ENCODE measurements at regions not wholly inside any gene's neighbourhood (a gene's known extent, or its start where the extent isn't known, plus 50 kb on each side); places are given as distances from the start of the nearest gene placed in this dataset.
A peak's percentile ranks its signal among the peaks of the same experiment; 100 is the strongest.

DNA sequence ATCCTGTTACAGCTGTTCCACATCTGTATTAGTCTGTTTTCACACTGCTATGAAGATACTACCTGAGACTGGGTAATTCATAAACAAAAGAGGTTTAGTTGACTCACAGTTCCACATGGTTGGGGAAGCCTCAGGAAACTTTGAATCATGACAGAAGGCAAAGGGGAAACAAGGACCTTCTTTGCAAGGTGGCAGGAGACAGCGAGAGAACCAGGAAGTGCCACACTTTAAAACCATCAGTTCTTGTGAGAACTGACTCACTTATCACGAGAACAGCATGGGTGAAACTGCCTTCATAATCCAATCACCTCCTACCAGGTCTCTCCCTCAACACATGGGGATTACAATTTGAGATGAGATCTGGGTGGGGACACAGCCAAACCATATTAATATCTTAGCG lies 110.3 kb upstream of the TRABD2B start:
- H3K27me3 Mint-ChIP-seq, result peaks cover 28% of the 10 kb centered on the region
- no peak overlapping the region for H3K4me3 Mint-ChIP-seq
- H3K36me3 Mint-ChIP-seq, result no peaks in the 10 kb centered on the region
- H3K27ac Mint-ChIP-seq, result peak overlapping the region; percentile 58
- H3K9me3 Mint-ChIP-seq, result no peaks in the 10 kb centered on the region
- H3K4me1 Mint-ChIP-seq (ENCODE audit: unreplicated experiment), result peaks cover 4% of the 10 kb centered on the region
- no peak for DNase-seq (ENCODE audit: extremely low spot score, unreplicated experiment)
- TF ChIP-seq, protein P1, sequence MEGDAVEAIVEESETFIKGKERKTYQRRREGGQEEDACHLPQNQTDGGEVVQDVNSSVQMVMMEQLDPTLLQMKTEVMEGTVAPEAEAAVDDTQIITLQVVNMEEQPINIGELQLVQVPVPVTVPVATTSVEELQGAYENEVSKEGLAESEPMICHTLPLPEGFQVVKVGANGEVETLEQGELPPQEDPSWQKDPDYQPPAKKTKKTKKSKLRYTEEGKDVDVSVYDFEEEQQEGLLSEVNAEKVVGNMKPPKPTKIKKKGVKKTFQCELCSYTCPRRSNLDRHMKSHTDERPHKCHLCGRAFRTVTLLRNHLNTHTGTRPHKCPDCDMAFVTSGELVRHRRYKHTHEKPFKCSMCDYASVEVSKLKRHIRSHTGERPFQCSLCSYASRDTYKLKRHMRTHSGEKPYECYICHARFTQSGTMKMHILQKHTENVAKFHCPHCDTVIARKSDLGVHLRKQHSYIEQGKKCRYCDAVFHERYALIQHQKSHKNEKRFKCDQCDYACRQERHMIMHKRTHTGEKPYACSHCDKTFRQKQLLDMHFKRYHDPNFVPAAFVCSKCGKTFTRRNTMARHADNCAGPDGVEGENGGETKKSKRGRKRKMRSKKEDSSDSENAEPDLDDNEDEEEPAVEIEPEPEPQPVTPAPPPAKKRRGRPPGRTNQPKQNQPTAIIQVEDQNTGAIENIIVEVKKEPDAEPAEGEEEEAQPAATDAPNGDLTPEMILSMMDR (conservative IDR thresholded peaks at IDR 0.05), result no peak

DNA sequence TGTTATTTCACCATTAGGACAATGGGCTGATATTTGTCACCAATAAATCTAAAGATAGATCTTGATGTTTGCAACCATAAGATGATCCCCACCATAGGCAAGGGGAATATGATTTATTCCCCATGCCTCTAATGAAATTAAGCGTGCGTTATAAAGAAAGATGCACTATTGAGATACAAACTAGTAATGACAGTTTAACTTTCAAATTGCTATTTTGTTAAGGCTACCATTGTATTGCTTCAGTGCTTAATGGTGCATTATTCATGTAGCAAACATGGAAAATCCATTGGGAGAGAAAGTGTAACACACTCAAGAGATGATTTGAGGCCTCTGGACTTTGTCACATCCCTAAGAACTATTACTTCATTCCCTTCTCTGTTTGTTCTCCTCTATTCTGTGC lies 108.9 kb upstream of the TRABD2B start:
- TF ChIP-seq, protein P1 (conservative IDR thresholded peaks at IDR 0.05), result no peak
- Mint-ChIP-seq H3K9me3 (no peaks in the 10 kb centered on the region), H3K36me3 (no peaks in the 10 kb centered on the region), H3K27me3 (peaks cover 28% of the 10 kb centered on the region), H3K4me3 (no peak overlapping the region), H3K4me1 (ENCODE audit: unreplicated experiment) (peaks cover 4% of the 10 kb centered on the region), H3K27ac (no peak overlapping the region)
- DNase-seq (ENCODE audit: extremely low spot score, unreplicated experiment), result no peak

DNA sequence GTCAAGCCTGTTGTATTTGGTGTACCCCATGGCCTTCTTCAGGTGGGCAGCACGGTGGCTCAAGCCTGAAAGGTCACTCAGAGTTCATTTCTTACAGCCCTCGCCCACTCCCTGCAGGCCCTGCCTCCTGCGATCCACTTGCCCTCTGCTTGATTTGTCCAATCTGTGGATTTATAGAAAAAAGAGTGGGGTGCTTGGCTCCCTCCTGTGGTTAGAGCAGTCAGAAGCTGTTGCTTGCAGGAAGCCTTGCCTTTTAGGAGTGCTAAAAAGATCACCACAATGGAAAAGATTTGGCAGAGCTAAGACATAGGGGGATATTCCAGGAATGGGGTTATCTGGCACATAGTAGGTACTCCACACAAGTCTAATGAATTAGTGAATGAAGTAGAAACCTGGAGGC lies 108.0 kb upstream of the TRABD2B start:
- Mint-ChIP-seq H3K27ac (no peak overlapping the region), H3K36me3 (no peaks in the 10 kb centered on the region), H3K4me1 (ENCODE audit: unreplicated experiment) (peaks cover 4% of the 10 kb centered on the region), H3K9me3 (no peaks in the 10 kb centered on the region), H3K4me3 (no peak overlapping the region), H3K27me3 (peaks cover 29% of the 10 kb centered on the region)
- no peak for DNase-seq (ENCODE audit: extremely low spot score, unreplicated experiment)
- TF ChIP-seq, protein P1 (conservative IDR thresholded peaks at IDR 0.05), result peak; percentile 37

DNA sequence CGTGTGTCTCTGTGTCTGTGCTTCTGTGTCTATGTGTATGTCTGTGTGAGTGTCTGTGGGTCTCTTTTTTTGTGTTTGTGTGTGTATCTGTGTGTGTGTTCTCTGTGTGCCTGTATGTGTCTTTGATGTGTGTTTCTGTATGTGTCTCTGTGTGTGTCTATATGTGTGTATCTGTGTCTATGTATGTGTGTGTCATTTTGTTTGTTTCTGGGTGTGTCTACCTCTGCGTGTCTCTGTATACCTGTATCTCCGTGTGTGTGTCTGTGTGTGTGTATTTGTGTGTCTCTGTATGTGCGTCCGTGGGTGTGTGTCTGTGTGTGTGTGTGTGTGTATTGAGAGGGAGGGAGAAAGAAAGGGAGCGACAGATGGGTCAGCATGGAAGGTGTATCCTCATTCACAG lies 106.3 kb upstream of the TRABD2B start:
- Mint-ChIP-seq H3K4me3 (no peak overlapping the region), H3K36me3 (no peaks in the 10 kb centered on the region), H3K27ac (no peak overlapping the region), H3K9me3 (no peaks in the 10 kb centered on the region), H3K4me1 (ENCODE audit: unreplicated experiment) (peaks cover 14% of the 10 kb centered on the region), H3K27me3 (peaks cover 29% of the 10 kb centered on the region)
- TF ChIP-seq, protein P1 (conservative IDR thresholded peaks at IDR 0.05), result no peak
- DNase-seq (ENCODE audit: extremely low spot score, unreplicated experiment), result no peak

DNA sequence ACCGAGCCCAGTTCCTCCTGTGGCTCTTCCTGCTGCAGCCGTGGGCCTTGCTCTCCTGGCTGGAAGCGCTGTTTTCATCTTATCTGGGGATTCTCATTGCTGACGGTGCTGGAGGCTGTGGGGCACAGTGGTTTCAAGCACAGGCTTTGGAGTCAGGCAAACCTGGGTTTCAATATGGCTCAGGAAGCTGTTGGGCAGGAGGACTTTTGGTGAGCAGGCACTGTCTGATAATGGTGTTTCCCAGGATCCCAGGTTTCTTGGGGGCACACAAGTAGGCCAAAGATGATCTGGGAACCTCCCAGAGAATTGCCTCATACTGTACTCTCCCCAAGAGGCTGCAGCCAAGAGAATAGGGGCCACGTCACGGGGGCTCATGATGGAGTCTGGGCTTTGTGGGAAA lies 105.6 kb upstream of the TRABD2B start:
- DNase-seq (ENCODE audit: extremely low spot score, unreplicated experiment), result no peak
- Mint-ChIP-seq H3K4me1 (ENCODE audit: unreplicated experiment) (peaks cover 16% of the 10 kb centered on the region), H3K4me3 (no peak overlapping the region), H3K27me3 (peaks cover 36% of the 10 kb centered on the region), H3K27ac (no peak overlapping the region), H3K9me3 (no peaks in the 10 kb centered on the region), H3K36me3 (no peaks in the 10 kb centered on the region)
- TF ChIP-seq, protein P1 (conservative IDR thresholded peaks at IDR 0.05), result no peak

All from type B pancreatic cell (in vitro differentiated cells).